Ascending aorta (tissue), 2 donors: ENCODE measurements at regions not wholly inside any gene's neighbourhood (a gene's known extent, or its start where the extent isn't known, plus 50 kb on each side); places are given as distances from the start of the nearest gene placed in this dataset.

Source experiments
- DNase-seq, 2 donors: peaks; one replicate each; pipeline ENCODE4 v3.0.0-alpha.2; 2019; ENCODE audit warnings: low spot score in 2 of 2
- H3K27ac ChIP-seq, 2 donors: fragments of 200-600 bp; sonication (generic); one replicate each; pipeline ENCODE4 v1.5.1; 2016 to 2017; ENCODE audit warnings: mild to moderate bottlenecking in 1 of 2
- H3K27me3 ChIP-seq: fragments of 200-600 bp; sonication (generic); one replicate; pipeline ENCODE4 v1.5.1; 2017
- H3K36me3 ChIP-seq, 2 donors: fragments of 200-600 bp; sonication (generic); one replicate each; pipeline ENCODE4 v1.5.1; 2016
- H3K4me1 ChIP-seq, 2 donors: fragments of 200-600 bp; sonication (generic); one replicate each; pipeline ENCODE4 v1.5.1; 2016 to 2017; ENCODE audit warnings: mild to moderate bottlenecking in 1 of 2
- H3K4me3 ChIP-seq, 2 donors: fragments of 200-600 bp; sonication (generic); one replicate each; pipeline ENCODE4 v1.5.1; 2016 to 2017; ENCODE audit warnings: mild to moderate bottlenecking in 1 of 2
- H3K9me3 ChIP-seq, 2 donors: fragments of 200-600 bp; sonication (generic); one replicate each; pipeline ENCODE4 v1.5.1; 2016
- CTCF ChIP-seq, 3 experiments: fragments of 200-600 bp in 2 of 3; fragments of 450-650 bp in 1 of 3; sonication (generic) in 2 of 3; IDR thresholded peaks; one replicate each; pipeline ENCODE4 v1.5.1; 2016 to 2019; ENCODE audit warnings: antibody characterized with exemption in 3 of 3, mild to moderate bottlenecking in 1 of 3, moderate library complexity in 1 of 3
- intact Hi-C: fragments of 100-400 bp; cut with DNase I; formaldehyde crosslinking; loops from one replicate; pipeline ENCODE4 v1.15.1; 2023

- H3K27ac ChIP-seq = no peak overlapping the region
- intact Hi-C loops = loop anchor here (10.0 kb wide), 1 partner anchor 1601 kb away; no protein-coding TSS in a partner anchor
- H3K4me1 ChIP-seq = no peaks in the 10 kb centered on the region
- H3K4me3 ChIP-seq = no peak overlapping the region
- no peak for DNase-seq
- no peaks in the 10 kb centered on the region for H3K36me3 ChIP-seq
- no peaks in the 10 kb centered on the region for H3K27me3 ChIP-seq
- no peaks in the 10 kb centered on the region for H3K9me3 ChIP-seq
- TF ChIP-seq CTCF (IDR thresholded peaks at IDR 0.05) = no peak
Measured at GRCh38 chr3:111335512-111336303, 206.3 kb upstream of the CD96 start.

DNA sequence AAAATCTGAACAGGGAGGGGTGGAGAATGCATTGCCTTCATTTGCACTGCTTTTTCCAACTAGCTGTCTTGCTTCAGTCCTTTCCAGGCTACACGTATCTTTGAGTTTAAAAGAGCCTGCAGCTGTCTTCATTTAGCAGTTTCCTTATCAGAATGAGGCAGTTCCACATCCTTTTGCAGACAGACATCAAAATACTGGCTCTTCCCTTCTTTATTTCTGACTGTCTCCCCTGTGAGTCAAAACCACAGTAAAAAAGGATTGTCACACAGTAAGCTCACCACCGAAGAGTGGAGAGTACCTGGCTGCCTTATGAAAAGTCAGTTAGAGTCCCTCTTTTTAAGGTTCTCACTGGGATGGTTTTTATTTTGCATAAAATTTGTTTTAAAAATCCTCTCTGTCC lies 205.5 kb upstream of the CD96 start:
- no peak overlapping the region for H3K4me3 ChIP-seq
- H3K4me1 ChIP-seq = no peaks in the 10 kb centered on the region
- H3K27me3 ChIP-seq = no peaks in the 10 kb centered on the region
- no peak overlapping the region for H3K27ac ChIP-seq
- H3K9me3 ChIP-seq = no peaks in the 10 kb centered on the region
- no peaks in the 10 kb centered on the region for H3K36me3 ChIP-seq
- DNase-seq = no peak
- intact Hi-C loops = loop anchor here (10.0 kb wide), 1 partner anchor 1602 kb away; no protein-coding TSS in a partner anchor
- TF ChIP-seq CTCF (IDR thresholded peaks at IDR 0.05) = no peak

DNA sequence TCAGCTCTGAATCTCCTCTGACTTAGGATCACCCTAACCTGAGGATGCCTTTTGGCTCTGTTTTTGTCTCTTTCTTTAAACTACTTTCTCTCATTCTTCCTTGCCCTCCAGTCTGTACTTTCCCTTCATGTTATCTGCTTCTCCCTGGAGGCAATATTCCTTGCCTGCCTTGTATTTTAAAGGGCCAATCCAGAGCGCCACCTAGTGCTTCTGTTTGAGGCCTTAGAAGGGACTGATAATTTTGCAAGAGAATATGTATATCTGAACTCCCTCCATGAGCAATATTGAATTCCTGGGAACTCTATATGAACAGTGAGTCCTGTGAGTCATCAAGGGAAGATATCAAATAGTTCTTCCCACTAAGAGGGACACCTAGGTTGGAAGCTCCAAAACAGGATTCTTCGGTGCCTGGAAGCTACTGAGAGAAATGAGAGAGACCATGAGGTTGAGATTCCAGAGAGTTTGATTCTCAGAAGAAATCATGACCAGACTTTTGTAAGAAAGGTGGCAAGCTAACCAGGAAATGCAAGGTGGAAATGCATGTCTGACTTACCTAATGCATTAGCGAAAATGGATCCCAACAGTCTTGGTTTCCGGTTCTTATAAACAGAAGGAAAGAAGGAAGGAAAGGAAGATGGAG lies 203.8 kb upstream of the CD96 start:
- no peak overlapping the region for H3K27ac ChIP-seq
- intact Hi-C loops = loop anchor here (10.0 kb wide), 1 partner anchor 1603 kb away; no protein-coding TSS in a partner anchor
- no peaks in the 10 kb centered on the region for H3K9me3 ChIP-seq
- H3K36me3 ChIP-seq = no peaks in the 10 kb centered on the region
- no peak overlapping the region for H3K4me3 ChIP-seq
- DNase-seq = no peak
- peak in 2 of 3 experiments; percentile 14 to 35 for TF ChIP-seq CTCF (IDR thresholded peaks at IDR 0.05)
- no peaks in the 10 kb centered on the region for H3K27me3 ChIP-seq
- H3K4me1 ChIP-seq = no peaks in the 10 kb centered on the region

- H3K4me1 ChIP-seq = no peaks in the 10 kb centered on the region
- no peaks in the 10 kb centered on the region for H3K9me3 ChIP-seq
- intact Hi-C loops = loop anchor here (10.0 kb wide), 1 partner anchor 1604 kb away; no protein-coding TSS in a partner anchor
- H3K36me3 ChIP-seq = no peaks in the 10 kb centered on the region
- H3K4me3 ChIP-seq = no peak overlapping the region
- TF ChIP-seq CTCF (IDR thresholded peaks at IDR 0.05) = no peak
- DNase-seq = no peak
- H3K27ac ChIP-seq = no peak overlapping the region
- H3K27me3 ChIP-seq = no peaks in the 10 kb centered on the region
Measured at GRCh38 chr3:111339017-111339416, 203.0 kb upstream of the CD96 start.

DNA sequence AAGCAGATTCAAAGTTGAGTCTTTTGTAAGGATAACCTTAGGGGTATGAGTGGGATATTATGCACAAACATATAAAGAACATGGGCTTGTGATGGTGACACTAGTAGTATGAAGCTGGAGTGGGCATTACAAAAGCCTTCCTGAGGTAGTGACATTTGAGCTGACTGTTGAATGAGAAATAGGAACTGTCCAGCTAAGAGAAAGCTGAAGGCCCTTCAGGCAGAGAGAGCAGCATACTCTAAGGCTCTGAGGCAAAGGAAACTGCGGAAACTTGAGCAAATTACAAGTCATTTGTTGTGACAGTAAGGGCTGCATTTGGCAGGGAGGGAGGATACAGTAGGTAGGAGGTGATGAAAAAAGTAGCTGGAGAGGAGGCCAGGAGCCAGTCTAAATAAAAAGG lies 190.7 kb upstream of the CD96 start:
- no peak for DNase-seq
- no peaks in the 10 kb centered on the region for H3K36me3 ChIP-seq
- H3K27me3 ChIP-seq = no peaks in the 10 kb centered on the region
- intact Hi-C loops = no loop called here
- H3K4me1 ChIP-seq = no peaks in the 10 kb centered on the region
- H3K9me3 ChIP-seq = no peaks in the 10 kb centered on the region
- no peak for TF ChIP-seq CTCF (IDR thresholded peaks at IDR 0.05)
- no peak overlapping the region for H3K27ac ChIP-seq
- no peak overlapping the region for H3K4me3 ChIP-seq
